SK-N-SH (cell line): ENCODE measurements at regions not wholly inside any gene's neighbourhood (a gene's known extent, or its start where the extent isn't known, plus 50 kb on each side); places are given as distances from the start of the nearest gene placed in this dataset.

Source experiments
- CTCF ChIA-PET: fragments of 300-600, 350-600 bp; formaldehyde crosslinking; extraction: SDS; loops from one replicate; lab custom pipeline; 2021; lab: Yijun Ruan, JAX
- POLR2A ChIA-PET: fragments of 350-600 bp; sonication (Branson Sonifier 250); formaldehyde crosslinking; extraction: SDS; loops from one replicate; lab custom pipeline; 2020; ENCODE audit warnings: antibody characterized with exemption, inconsistent platforms; lab: Yijun Ruan, JAX
- DNase-seq: peaks from one replicate; pipeline ENCODE4 v3.0.0; 2012
- H2AFZ ChIP-seq: fragments of 200-600 bp; sonication (generic); 2 replicates; pipeline ENCODE4 v1.8.1; 2016; ENCODE audit warnings: antibody characterized with exemption, mild to moderate bottlenecking, low read depth
- H3F3A ChIP-seq: fragments of 200-600 bp; sonication (generic); replicated peaks from 2 replicates; pipeline ENCODE3; 2016; ENCODE audit warnings: antibody characterized with exemption, mild to moderate bottlenecking; ENCODE audit not compliant: insufficient read depth
- H3K27ac ChIP-seq, 2 experiments: fragments of 200-500 bp in 1 of 2; fragments of 200-600 bp in 1 of 2; sonication (Bioruptor generic) in 1 of 2; sonication (generic), shearing (Covaris generic) in 1 of 2; 2 replicates each; pipeline versions ENCODE4 v1.5.1 to v1.6.1; 2014 to 2016; ENCODE audit warnings: low read depth in 2 of 2, inconsistent platforms in 1 of 2, low read length in 1 of 2, mild to moderate bottlenecking in 1 of 2, mixed read lengths in 1 of 2
- H3K27me3 ChIP-seq: fragments of 200-600 bp; sonication (generic), shearing (Covaris generic); 2 replicates; pipeline ENCODE4 v1.6.1; 2016; ENCODE audit warnings: mixed run types; ENCODE audit not compliant: insufficient read depth
- H3K36me3 ChIP-seq, 2 experiments: fragments of 200-500 bp in 1 of 2; fragments of 200-600 bp in 1 of 2; sonication (Bioruptor generic) in 1 of 2; sonication (generic) in 1 of 2; replicated peaks in 1 of 2; 2 replicates each; pipeline versions ENCODE3 to v1.5.1; 2014 to 2016; ENCODE audit warnings: low read length in 1 of 2, mild to moderate bottlenecking in 1 of 2; ENCODE audit not compliant: insufficient read depth in 2 of 2, control insufficient read depth in 1 of 2
- H3K4me1 ChIP-seq, 2 experiments: fragments of 200-500 bp in 1 of 2; fragments of 200-600 bp in 1 of 2; sonication (Bioruptor generic) in 1 of 2; sonication (generic), shearing (Covaris generic) in 1 of 2; 2 replicates each; pipeline versions ENCODE4 v1.5.1 to v1.6.1; 2014 to 2016; ENCODE audit warnings: low read depth in 1 of 2, low read length in 1 of 2, mixed run types in 1 of 2; ENCODE audit not compliant: insufficient read depth in 2 of 2, control insufficient read depth in 1 of 2
- H3K4me2 ChIP-seq: fragments of 200-600 bp; sonication (generic), shearing (Covaris generic); 2 replicates; pipeline ENCODE4 v1.6.1; 2017; ENCODE audit warnings: mixed run types
- H3K4me3 ChIP-seq, 2 experiments: fragments of 200-500 bp in 1 of 2; fragments of 200-600 bp in 1 of 2; sonication (Bioruptor generic) in 1 of 2; sonication (generic), shearing (Covaris generic) in 1 of 2; 2 replicates each; pipeline versions ENCODE4 v1.5.1 to v1.8.1; 2014 to 2016; ENCODE audit warnings: low read depth in 2 of 2, inconsistent platforms in 1 of 2, low read length in 1 of 2, mild to moderate bottlenecking in 1 of 2, mixed read lengths in 1 of 2, moderate library complexity in 1 of 2
- H3K79me2 ChIP-seq: fragments of 200-600 bp; sonication (generic); 2 replicates; pipeline ENCODE4 v1.8.1; 2017; ENCODE audit warnings: mild to moderate bottlenecking; ENCODE audit not compliant: insufficient read depth
- H3K9ac ChIP-seq: fragments of 200-600 bp; sonication (generic); 2 replicates; pipeline ENCODE4 v1.6.1; 2017; ENCODE audit warnings: mixed run types
- H3K9me2 ChIP-seq: fragments of 200-600 bp; sonication (generic); 2 replicates; pipeline ENCODE4 v1.6.1; 2017; ENCODE audit warnings: mixed run types
- H3K9me3 ChIP-seq: fragments of 200-600 bp; sonication (generic); 2 replicates; pipeline ENCODE4 v1.6.1; 2017; ENCODE audit warnings: mixed run types, mild to moderate bottlenecking, moderate library complexity
- H4K20me1 ChIP-seq: fragments of 200-600 bp; sonication (generic); 2 replicates; pipeline ENCODE4 v1.6.1; 2017; ENCODE audit warnings: mild to moderate bottlenecking, mixed run types; ENCODE audit not compliant: insufficient read depth
- CHD2 ChIP-seq: fragments of 150-350 bp; IDR thresholded peaks from 2 replicates; pipeline ENCODE4 v1.6.1; 2018; ENCODE audit warnings: low read length; ENCODE audit not compliant: partially characterized antibody
- ELF1 ChIP-seq: IDR thresholded peaks from 2 replicates; pipeline ENCODE4 v1.4.0; 2012
- EZH2phosphoT487 ChIP-seq: fragments of 200-600 bp; sonication (generic); IDR thresholded peaks from 2 replicates; pipeline ENCODE4 v1.6.1; 2017; ENCODE audit warnings: low read depth, mixed run types, mild to moderate bottlenecking, antibody characterized with exemption, moderate library complexity, borderline replicate concordance
- FOSL2 ChIP-seq: IDR thresholded peaks from 2 replicates; pipeline ENCODE4 v1.4.0; 2012; ENCODE audit warnings: low read depth, mild to moderate bottlenecking, moderate library complexity, borderline replicate concordance
- FOXM1 ChIP-seq: IDR thresholded peaks from 2 replicates; pipeline ENCODE4 v1.4.0; 2012; ENCODE audit warnings: low read depth, mild to moderate bottlenecking
- GABPA ChIP-seq: IDR thresholded peaks from 2 replicates; pipeline ENCODE4 v1.4.0; 2012; ENCODE audit warnings: low read depth, mild to moderate bottlenecking
- GATA2 ChIP-seq: sonication (generic); formaldehyde crosslinking; IDR thresholded peaks from 2 replicates; pipeline ENCODE4 v1.5.0; 2020; ENCODE audit warnings: mild to moderate bottlenecking, missing genetic modification reagents
- MXI1 ChIP-seq: IDR thresholded peaks from 2 replicates; pipeline ENCODE4 v1.6.1; 2012; ENCODE audit warnings: mild to moderate bottlenecking, low read depth, low read length, improper control_type of control experiment
- RXRA ChIP-seq: IDR thresholded peaks from 2 replicates; pipeline ENCODE4 v1.4.0; 2012; ENCODE audit warnings: low read depth, mild to moderate bottlenecking, borderline replicate concordance
- TAF1 ChIP-seq: IDR thresholded peaks from 2 replicates; pipeline ENCODE4 v1.6.1; 2012; ENCODE audit warnings: low read depth, mild to moderate bottlenecking, low read length, moderate library complexity, borderline replicate concordance
- USF2 ChIP-seq: fragments of 150-350 bp; IDR thresholded peaks from 2 replicates; pipeline ENCODE4 v1.6.1; 2017; ENCODE audit warnings: antibody characterized with exemption, low read length, low read depth, borderline replicate concordance
- WGBS: methylation state at CpG from one replicate; pipeline ENCODE4 v1.1.6; 2017; ENCODE audit warnings: low lambda C conversion rate; 5-methylcytosine and 5-hydroxymethylcytosine counted together
- TF ChIP-seq, protein P1 (sequence below): IDR thresholded peaks from 2 replicates; pipeline ENCODE4 v1.4.0; 2012; ENCODE audit warnings: low read depth

DNA sequence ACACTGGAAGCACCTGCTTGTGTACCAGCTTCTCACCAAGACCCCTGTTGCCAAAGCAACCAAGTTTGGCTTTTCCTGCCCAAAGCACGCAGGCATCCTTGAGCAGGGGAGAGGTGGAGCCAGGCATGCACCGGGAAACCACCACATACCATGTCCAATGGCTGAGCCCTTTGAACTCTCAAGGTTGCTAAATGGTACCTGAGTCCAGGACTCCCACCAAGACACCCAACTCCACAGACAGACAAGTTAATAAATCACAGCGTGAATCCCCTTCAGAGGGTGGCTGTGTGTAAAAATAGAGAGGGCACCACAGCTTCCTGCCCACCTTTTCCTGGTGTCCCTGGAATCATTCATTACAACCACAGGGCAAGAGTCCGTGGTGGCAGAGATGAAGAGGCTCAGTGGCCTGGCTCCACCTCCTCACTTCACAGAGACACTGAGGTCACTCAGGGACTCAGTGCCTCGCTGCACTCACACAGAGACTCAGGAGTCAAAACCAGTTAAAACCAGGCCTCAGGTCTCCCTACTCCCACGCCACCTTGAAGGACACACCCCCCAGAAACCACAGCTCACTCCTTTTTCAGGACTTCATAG is 143.7 kb downstream of the C5orf15 start:
- no peak for DNase-seq
- no peaks in the 10 kb centered on the region for H3K36me3 ChIP-seq
- ChIA-PET CTCF (interaction anchor here (0.9 to 2.4 kb wide), 2 partner anchors 45 to 424 kb away, joined by 3 to 7 read pairs; no protein-coding TSS in a partner anchor), POLR2A (no interaction called here)
- TF ChIP-seq, protein P1, sequence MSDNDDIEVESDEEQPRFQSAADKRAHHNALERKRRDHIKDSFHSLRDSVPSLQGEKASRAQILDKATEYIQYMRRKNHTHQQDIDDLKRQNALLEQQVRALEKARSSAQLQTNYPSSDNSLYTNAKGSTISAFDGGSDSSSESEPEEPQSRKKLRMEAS: no peak
- TF ChIP-seq MXI1 (no peak), RXRA (no peak), TAF1 (no peak)
- 62% methylated on average over 5 of the region's 6 CpGs for WGBS
- no peaks in the 10 kb centered on the region for H3K9me2 ChIP-seq
- no peak overlapping the region for H3K27ac ChIP-seq
- no peak overlapping the region for H3K4me2 ChIP-seq
- no peak overlapping the region for H3K4me3 ChIP-seq
- H3K9ac ChIP-seq: no peak overlapping the region
- peaks cover 0 to 12% of the 10 kb centered on the region in 2 experiments; a peak in 1 of 4 replicates for H3K4me1 ChIP-seq
- H3F3A ChIP-seq: no peaks in the 10 kb centered on the region
- H2AFZ ChIP-seq: no peak overlapping the region
- no peaks in the 10 kb centered on the region for H4K20me1 ChIP-seq
- H3K79me2 ChIP-seq: no peaks in the 10 kb centered on the region
- H3K27me3 ChIP-seq: peaks cover 8% of the 10 kb centered on the region; the same call in 1 of the 2 replicates
- H3K9me3 ChIP-seq: no peaks in the 10 kb centered on the region

- peaks cover 12% of the 10 kb centered on the region; the same call in 1 of the 2 replicates for H3K27me3 ChIP-seq
- H2AFZ ChIP-seq: no peak overlapping the region
- H3K27ac ChIP-seq: no peak overlapping the region
- H4K20me1 ChIP-seq: no peaks in the 10 kb centered on the region
- no peaks in the 10 kb centered on the region for H3K36me3 ChIP-seq
- WGBS: 37% methylated on average over 3 of the region's 3 CpGs
- no peaks in the 10 kb centered on the region for H3F3A ChIP-seq
- H3K9ac ChIP-seq: no peak overlapping the region
- no peaks in the 10 kb centered on the region for H3K9me3 ChIP-seq
- peaks cover 0 to 12% of the 10 kb centered on the region in 2 experiments; a peak in 1 of 4 replicates for H3K4me1 ChIP-seq
- ChIA-PET CTCF (interaction anchor here (1.2 to 1.3 kb wide), 2 partner anchors 9 to 48 kb away, joined by 3 to 7 read pairs; no protein-coding TSS in a partner anchor), POLR2A (no interaction called here)
- H3K79me2 ChIP-seq: no peaks in the 10 kb centered on the region
- H3K4me3 ChIP-seq: no peak overlapping the region
- no peaks in the 10 kb centered on the region for H3K9me2 ChIP-seq
- TF ChIP-seq EZH2phosphoT487: no peak
- TF ChIP-seq ELF1: no peak
- TF ChIP-seq CHD2: no peak
- TF ChIP-seq, protein P1: no peak
- TF ChIP-seq TAF1: no peak
- TF ChIP-seq USF2: no peak
- no peak for TF ChIP-seq FOXM1
- TF ChIP-seq FOSL2: no peak
- no peak for TF ChIP-seq GATA2 (CRISPR knock-in tag)
- TF ChIP-seq GABPA: no peak
- TF ChIP-seq, all 33 proteins: peak for 0
- no peak overlapping the region for H3K4me2 ChIP-seq
- DNase-seq: no peak
These were observed 146.5 kb downstream of the C5orf15 start for GRCh38 chr5:133821889-133822288.
